ENCODE measurements at regions not wholly inside any gene's neighbourhood (a gene's known extent, or its start where the extent isn't known, plus 50 kb on each side); places are given as distances from the start of the nearest gene placed in this dataset.

DNA sequence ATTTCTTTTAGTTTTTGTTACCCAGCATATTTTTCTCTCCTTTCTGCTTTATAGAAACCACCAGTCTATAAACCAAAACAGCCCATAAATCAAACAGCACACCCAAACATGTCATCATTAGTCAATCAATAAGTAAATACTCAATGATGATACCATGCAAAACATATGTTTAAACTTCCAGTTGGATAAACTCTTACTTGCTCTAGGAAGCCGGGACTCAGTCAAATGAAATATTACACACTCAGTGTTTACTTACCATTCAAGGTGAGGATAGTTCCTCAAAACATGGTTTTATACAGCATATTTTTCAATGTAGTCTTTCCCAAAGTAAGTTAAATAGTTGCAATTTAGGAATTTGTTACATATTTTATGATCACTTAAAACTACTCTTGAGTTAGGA lies 343.6 kb upstream of the NXPH2 start:
- no peak for DNase-seq

DNA sequence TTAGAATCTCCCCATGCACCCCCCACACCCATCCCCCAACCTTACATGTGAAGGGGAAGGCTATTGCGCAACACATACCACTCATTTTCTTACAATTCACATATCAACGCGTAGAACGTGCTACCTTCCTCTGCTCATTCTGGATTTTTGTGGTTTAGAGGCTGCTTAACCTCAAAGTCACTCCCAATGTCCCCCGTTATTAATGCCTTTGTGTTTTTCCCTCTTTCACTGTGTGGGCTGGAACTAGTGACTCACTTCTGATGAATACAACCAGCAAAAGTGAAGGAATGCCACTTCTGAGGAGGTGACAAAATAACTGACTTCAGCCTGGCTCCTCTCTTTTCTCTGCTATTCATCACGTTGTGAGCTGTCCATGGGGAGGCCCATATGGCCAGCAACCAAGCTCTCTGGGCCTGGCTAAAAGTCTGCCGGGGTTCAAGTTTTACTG lies 342.5 kb upstream of the NXPH2 start:
- DNase-seq: no peak

DNA sequence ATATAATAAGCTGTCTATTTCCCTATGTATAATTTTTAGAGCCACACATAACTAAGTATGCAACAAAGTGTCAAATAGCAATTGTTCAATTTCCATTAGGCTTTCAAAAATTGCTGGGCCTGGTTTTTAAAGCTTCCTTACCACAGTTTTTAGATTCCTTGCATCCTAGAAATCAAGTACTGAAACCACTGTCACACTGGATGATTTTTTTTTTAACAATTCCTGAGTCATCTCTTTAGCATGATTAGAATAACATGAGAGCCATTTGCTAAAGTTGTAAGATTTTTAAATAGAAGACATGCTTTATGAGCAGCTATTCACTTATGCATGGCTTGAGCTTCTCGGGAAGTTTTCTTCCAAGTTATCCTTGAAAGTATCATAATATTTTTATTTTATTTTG lies 319.5 kb upstream of the NXPH2 start:
- DNase-seq: no peak

DNA sequence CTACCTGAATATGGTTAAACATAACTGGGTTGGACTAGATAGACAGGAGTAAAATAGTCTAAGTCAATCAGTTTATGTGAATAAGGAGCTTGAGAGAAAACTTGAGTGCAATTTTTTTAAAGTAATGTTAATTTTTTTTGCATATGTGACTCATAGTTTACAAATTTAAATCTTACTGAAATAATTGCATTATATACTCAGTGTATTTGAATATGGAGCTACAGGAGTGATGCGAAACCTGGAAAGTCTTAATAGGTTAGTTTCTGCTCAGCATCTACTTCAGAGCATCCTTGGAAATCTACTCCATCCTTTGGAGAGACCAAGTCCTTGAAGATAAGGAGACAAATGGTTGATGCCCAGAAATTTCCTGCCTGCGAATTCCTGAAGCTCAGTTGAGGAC lies 318.8 kb upstream of the NXPH2 start:
- DNase-seq: no peak

DNA sequence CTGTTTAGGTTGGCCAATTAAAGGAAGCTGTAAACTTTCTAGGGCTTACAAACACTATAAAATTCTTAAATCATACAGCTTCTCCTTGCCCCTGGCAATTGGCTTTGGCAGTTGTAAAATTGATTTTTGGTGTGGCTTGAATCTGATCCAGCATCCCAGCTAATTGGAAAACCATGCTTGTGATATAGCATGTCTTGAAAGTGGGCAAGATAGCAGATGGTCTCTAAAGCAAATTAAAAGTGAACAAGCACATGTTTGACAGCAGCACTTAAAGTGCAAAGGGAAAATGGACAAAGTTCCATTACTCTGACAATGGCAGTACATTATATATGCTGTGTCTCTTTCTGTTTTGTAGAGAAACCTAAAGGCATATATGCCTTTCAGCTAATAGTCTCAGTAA lies 302.9 kb upstream of the NXPH2 start:
- DNase-seq: no peak

DNA sequence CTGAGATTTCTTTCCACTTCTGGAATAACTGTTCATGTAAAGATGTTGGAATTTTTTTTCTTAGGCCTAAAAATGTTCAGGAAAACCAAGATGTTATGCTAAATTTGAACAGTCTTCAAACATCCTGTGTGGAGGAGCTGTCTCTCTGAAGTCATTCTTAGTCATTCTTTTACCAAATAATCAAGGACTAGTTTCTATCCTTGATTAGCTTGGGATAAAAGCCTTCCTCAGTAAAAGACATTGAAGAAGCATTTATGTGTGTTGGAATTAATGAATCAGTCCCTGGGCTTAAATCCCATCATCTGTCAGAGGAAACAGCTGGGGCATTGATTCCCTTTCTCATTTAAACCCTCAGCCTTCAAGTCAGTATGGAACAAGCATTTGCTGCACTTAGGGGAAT lies 300.1 kb upstream of the NXPH2 start:
- no peak for DNase-seq

DNA sequence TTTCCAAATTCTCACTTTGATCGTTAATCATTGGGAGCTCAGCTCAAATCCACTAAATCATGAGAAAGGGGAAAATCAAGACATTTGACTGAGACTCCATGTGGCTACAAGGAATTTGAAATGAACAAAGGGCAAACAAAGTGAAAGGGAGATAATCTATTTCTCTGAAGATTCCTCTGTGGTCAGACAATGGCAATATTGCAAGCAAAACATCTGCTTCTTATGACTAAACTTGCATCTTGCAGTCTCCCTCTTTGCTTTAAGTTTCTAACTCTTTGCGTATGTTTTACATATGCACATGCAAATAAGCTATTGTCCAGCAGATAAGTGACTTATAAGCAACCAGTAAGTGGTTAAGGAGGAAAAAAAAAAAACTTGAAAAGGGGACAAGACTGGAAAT lies 299.1 kb upstream of the NXPH2 start:
- no peak for DNase-seq

DNA sequence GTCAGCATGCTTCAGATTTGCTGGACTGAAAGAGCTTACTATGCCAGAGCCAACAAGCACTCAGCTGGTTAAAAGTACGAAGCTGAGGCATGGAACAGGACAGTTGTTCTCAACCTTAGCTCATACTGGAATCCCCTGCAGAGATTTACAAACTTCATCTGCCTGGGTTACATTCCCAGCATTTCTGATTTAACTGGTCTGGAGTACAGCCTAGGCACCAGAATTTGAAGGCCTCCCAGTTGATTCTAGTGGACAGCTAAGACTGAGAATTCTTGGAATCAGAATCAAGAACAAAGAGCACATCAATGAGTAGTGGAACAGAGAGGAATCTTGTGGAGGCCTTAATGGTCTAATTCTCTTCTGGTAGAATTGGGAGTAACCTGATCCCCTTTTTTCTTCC lies 298.2 kb upstream of the NXPH2 start:
- DNase-seq: no peak

DNA sequence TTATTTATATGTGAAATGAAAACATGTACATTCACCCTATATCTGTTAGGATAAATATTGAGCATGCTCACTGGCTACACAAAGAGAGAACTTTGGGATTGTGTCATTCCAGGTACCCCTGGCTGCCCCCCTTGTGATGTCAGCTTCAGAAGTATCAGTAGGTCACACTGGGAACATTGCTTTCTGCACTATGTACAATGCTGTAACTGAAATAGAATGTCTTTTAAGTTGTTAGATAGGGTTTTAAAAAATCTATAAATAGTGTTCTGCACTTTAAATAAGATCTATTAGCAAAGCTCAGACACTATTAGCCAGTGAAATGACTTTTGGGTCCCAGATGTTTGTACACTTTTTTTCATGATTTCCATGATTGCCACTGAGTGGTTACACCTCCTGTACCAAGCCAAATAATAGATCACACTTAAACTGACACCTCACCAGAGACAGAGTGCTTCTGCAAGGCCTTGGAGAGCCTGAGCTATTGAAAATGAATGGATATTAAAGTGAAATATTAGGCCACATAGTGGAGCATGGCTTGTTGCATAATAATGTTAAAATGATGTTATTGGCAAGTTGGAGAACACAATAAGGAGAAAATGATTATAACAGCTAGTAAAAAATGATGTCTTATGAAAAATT lies 297.0 kb upstream of the NXPH2 start:
- no peak for DNase-seq

DNA sequence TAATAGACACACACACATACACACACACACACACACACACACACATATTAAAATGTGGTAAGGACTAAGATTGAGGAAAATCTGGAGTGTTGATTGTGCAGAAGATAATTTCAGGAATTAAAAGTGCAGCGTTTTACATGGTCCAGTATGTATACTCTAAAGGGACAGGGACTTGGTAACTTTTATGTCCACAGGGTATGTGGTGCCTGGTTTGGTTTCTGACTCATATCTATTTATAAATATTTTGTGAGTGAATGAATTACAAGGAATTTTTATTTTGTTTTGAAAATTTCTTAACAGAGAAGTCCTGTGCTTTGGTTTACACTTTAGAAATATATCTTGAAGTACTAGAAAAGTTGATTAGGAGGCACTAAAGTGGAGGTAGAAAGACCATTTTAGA lies 287.7 kb upstream of the NXPH2 start:
- DNase-seq: no peak

DNA sequence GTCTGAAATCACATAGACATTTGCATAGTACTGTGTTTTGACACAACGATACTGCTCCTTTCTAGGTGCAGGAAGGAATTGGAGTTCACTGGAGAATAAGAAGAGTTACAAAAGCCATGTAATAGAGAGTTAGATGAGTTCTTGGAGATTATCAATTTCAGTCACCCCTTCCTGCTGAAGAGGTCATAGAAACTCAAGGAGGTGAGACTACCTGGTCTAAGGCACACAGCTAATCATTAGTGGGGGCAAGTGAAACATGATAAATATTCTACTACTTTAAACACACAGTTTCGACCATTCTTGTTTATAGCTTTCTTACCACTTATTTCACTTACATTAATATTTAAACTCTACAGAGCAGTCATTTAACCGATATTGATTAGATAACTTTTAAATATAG lies 286.9 kb upstream of the NXPH2 start:
- DNase-seq: no peak

DNA sequence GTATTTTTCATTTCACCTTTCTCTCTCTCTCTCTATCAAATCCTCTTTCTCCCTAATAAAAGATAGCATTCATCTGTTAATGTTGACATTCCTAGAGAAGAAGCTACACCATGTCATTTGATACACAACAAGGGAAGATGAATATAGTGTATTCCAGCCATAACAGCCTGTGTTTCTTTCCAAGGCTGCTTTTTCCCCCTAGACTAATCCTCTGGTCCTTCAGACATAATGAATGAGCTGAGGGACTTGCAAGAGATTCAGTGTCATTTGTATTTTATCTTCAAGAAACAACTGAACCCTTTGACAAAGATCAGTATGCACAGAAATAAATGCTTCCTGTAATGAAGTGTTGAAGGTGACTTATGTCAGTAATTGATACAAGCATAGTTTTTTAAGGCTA lies 284.0 kb upstream of the NXPH2 start:
- no peak for DNase-seq

DNA sequence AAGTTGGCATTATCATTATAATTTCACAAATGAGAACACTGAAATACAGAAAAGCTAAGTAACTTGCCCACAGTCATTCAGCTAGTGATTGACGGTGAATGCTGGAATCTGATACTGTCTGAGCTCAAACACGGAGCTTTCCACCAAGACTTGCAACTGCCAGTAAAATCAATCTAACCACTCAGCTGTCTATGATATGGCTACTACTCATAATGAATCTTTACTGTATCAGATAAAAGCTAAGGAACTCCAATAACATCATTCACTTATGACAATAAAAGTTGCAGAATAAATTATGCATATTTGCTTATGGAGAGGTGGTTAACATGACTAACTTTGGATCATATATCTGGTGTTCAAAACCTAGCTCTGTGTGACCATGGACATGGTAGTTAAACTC lies 279.4 kb upstream of the NXPH2 start:
- DNase-seq: no peak

DNA sequence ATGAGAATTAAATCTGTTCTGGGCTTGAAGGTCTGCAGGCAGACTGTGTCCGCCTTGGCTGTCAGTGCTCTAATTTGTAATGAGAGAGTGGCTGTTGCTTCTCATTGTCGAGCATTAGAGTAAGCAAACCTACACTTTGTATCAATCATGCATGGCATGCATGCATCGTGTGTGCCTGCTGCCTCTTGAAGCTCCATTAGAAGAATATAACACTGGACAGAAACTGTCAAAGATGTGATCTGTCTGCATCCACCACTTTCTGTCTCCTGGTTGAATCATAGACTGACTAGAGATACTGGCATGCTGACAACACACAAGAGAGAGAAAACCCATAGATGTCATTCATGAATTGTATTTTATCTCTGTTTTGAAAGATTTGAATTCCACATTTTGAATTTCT lies 275.0 kb upstream of the NXPH2 start:
- DNase-seq: no peak

DNA sequence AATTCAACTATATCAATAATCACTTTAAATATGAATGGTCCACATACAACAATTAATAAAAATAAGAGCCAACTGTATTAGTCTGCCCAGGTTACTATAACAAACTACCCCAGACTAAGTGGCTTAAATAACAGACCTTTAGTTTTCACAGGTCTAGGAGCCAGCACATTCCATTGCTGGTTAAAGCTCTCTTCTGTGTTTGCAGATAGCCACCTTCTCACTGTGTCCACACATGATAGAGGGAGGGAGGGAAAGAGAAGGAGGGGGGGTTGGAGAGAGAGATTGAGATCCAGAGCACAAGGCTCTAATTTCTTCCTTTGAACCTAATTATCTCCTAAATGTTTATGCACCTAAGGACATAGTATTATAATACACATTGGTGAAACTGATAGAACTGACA lies 267.8 kb upstream of the NXPH2 start:
- DNase-seq: no peak

DNA sequence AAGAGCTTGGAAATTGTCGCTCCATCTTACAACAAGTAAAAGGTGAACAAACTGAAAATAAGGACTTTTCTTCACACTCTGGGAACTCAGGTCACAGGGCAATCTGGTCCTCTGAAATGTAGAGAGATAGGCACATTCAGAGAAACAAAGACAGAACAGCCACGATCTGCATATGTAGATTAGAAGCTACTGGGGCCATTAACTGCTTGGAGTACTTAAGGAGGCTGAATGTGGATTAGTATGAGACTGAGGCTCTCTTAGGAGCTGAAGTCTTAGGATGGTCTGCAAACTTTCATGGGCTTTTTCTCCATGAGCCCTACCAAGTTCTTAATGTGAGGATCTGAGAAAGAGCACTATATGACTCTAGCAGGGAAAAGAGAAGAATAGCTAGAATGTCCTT lies 265.3 kb upstream of the NXPH2 start:
- DNase-seq: no peak

DNA sequence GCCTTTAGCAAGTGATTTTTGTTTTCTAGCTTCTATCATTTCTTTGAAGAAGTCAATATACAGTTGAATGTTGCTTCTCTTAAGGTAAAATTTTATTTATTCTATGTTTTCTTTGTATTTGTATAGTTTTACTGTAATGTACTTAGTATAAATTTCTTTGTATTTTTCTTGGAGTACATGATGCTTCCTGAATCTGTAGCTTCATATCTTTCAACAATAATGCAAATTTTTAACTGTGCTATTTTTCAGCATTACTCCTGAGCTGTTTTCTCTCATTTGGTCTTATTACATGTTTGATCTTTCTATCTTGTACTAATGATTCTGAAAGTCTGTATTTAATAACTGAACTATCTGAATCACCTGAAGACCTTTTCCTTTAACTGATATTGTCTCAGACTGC lies 253.9 kb upstream of the NXPH2 start:
- no peak for DNase-seq

DNA sequence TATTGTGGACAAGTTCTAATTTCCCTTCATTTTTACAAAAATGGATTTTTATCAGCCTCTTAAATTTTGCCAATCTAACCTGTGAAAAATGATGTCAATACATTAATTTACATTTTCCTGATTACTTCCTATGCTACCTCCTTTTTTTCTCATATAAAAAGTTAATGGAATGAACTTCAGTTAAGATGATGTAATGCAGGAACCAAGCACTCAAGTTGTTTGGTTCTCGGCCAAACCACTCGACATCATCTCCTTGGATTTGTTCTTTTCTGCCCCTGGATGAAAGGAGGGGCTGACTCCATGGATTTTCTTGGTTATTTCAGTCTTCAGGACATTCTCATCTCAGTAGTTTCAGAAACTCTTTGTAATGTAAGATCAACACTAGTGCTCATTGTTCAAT lies 253.1 kb upstream of the NXPH2 start:
- no peak for DNase-seq

DNA sequence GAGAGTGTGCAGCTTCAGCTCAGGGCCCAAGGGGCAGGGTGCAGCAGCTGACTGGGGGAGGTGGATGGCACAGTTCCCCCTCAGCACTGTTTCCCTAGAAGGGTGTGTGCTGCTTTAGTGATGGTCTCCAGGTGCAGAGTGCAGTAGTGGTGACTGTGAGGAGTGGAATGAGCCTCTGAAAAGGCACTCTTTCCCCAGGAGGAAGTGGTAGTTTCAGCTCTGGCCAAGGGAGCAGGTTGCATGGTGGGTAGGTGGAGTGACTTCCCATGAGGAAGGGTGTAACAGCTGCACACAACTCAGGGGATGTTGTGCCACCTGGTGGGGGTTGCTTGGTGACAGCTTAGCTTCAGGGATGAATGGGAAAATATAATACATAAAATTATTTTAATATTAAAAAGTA lies 251.5 kb upstream of the NXPH2 start:
- peak; percentile 35 for DNase-seq

DNA sequence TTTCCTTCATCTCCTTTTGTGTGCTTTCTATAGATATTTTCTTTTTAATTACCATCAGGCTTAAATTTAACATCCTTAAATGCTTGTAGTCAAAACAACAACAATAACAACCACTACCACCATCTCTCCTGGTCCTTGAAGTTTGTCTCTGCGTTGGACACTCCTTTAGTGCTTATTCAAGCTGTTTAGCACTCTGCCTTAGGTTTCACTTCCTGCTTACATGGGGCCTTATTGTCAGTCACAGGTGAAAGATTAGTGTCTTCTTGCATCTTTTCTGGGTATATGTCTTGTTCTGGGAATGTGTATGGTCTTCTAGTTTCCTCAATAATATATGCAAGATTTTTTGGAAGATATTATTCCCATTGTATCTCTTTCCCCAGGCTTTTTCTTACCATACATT lies 240.1 kb upstream of the NXPH2 start:
- DNase-seq: no peak

DNA sequence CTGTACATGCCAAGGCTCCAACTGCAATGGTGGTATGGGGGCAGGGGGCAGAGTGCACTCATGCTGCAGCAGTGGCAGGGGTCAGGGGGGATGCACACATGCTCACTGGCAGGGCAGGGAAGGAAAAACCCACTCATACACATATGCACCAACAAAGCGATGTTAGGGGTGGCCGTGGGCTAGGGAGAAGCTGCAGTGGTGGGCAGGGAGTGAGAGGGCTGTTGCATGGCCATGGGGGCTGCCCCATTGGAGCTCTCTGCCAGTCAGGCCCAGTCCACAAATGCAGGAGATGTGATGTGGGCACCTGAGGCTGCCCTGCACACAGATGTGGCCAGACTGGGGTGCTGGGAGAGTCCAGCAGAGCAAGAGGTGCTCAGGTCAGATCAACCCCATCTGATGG lies 238.1 kb upstream of the NXPH2 start:
- no peak for DNase-seq

DNA sequence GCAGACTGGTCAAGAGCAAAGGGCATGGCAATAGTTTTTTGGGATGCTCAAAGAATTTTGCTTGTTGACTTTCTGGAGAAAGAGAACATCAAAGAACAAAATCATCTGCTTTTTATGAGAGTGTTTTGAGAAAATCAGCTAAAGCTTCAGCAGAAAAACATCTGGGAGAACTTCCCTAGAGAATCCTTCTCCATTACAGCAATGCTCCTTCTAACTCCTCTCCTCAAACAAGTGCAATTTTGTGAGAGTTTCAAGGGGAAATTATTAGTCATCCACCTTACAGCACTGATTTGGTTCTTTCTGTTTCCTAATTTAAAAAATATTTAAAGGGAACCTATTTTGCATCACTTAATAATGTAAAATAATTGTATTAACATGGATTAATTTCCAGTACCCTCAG lies 226.9 kb upstream of the NXPH2 start:
- no peak for DNase-seq

DNA sequence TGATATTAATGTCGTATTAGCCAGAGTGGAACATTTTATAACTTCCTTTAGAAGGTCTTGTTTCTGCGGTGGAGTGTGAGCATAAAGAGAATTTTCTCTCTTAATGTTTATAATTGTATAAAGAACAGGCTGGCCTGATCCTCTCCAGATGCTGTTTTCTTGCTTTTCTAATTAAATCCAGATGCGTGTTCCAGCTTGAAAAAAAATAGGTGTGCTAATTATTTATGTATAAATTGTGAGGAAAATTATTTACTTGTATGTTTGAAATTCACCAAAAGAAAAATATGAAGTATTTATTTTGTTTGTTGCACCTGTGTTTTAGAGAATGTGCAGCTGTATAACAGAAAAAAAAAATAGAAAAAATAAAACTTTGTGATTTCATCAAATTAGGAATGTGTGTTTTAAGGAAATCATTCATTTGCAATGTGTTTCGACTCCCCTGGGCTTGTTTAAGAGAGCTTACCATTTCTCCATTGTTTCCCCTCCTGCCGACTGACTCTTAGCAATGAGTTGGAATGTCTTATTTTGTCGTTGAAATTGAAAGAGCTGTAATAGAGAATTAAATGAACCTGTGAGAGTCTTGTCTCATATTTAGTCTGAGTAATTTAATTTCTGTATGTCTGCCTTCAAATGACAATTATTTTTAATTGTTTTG lies 220.1 kb upstream of the NXPH2 start:
- DNase-seq: no peak

DNA sequence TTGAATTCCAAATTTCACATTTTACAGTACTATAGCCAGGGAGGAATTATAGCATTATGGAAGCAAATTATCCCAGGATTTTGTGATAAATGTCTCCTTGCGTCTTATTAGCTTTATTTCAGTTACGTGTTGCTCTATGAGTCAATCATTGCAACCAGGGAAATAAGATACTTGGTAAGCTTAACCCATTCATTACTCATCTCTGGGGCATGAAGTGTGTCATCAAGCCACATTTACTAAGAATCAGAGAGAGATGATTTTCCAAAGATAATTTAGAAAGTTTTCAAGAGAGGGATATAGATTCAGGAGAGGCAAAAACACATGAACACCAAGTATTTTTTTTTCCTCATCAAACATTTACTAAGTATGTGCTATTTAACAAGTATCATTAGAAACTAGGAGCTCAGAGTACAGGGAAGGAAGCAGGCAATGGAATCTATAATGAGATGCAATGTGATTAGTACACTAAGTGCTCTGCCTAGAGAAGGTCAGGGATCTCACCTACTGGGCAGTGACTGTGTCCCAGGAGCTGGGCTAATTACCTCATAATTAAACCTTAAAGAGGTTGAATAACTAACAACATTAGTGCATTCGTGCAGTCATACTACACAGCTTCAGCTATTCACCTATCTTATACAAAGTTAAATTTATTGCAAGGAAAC lies 217.8 kb upstream of the NXPH2 start:
- no peak for DNase-seq

DNA sequence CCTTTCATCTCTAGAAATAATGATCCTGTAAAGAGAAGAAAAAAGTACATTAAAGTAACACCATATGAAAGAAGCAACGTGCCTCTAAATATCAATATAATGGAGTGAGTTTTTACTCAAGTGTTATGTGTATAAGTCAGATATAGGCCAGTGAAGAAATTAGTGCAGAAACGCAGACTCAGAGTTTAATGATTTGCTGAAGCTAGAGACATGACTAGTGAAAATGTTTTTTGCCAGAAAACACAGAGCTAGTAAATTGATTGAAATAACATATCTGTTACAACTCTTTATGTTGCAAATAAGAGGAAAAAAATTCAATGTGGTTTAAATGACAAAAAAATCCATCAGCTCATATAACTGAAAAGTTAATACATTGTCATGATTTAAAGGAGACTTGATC lies 217.2 kb upstream of the NXPH2 start:
- DNase-seq: no peak
